Stomach smooth muscle (tissue), 2 donors: ENCODE measurements at regions not wholly inside any gene's neighbourhood (a gene's known extent, or its start where the extent isn't known, plus 50 kb on each side); places are given as distances from the start of the nearest gene placed in this dataset.

Source experiments
- H3K27ac ChIP-seq: one replicate; pipeline ENCODE4 v1.7.0; 2013; ENCODE audit warnings: mild to moderate bottlenecking, low read length, inconsistent platforms
- H3K27me3 ChIP-seq, 2 donors: one replicate each; pipeline ENCODE4 v1.7.0; 2013; ENCODE audit warnings: low read length in 2 of 2; ENCODE audit not compliant: insufficient read depth in 2 of 2, control insufficient read depth in 1 of 2
- H3K36me3 ChIP-seq, 2 donors: one replicate each; pipeline ENCODE4 v1.7.0; 2013; ENCODE audit warnings: low read length in 2 of 2; ENCODE audit not compliant: control insufficient read depth in 2 of 2, insufficient read depth in 2 of 2
- H3K4me1 ChIP-seq: one replicate; pipeline ENCODE4 v1.7.0; 2013; ENCODE audit warnings: low read length; ENCODE audit not compliant: control insufficient read depth, insufficient read depth
- H3K4me3 ChIP-seq, 2 donors: one replicate each; pipeline ENCODE4 v1.7.0; 2013; ENCODE audit warnings: low read length in 2 of 2
- H3K9ac ChIP-seq, 2 donors: one replicate each; pipeline ENCODE4 v1.7.0; 2013; ENCODE audit warnings: low read length in 2 of 2, mild to moderate bottlenecking in 1 of 2
- H3K9me3 ChIP-seq, 2 donors: one replicate each; pipeline ENCODE4 v1.7.0; 2013; ENCODE audit warnings: low read length in 2 of 2; ENCODE audit not compliant: control insufficient read depth in 2 of 2
- donor health status: healthy.
- donor health status: Pancreatic carcinoma.

DNA sequence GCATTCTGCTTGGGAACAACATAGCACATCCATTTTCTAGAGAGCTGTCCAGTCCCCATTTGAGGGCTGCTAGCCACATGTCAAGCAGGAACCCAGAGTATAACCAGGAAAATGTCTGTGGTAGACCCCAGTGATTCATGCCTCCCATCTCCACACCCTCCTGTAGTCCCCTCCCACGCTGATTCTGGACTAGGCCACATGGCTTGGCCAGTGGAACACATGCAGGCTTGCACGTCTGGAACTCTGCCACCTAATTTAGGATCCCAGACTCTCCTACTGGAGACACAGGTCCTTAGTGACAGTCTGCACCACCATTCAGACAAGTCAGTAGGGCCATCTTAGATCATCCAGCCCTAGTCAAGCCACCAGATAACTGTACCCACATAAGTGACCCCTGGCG lies 149.8 kb downstream of the ZIC5 start:
- H3K9me3 ChIP-seq: peaks cover 3 to 4% of the 10 kb centered on the region in 2 donors
- H3K36me3 ChIP-seq: no peaks in the 10 kb centered on the region
- no peak overlapping the region for H3K9ac ChIP-seq
- H3K27ac ChIP-seq: no peak overlapping the region
- H3K4me1 ChIP-seq: no peaks in the 10 kb centered on the region
- no peaks in the 10 kb centered on the region for H3K27me3 ChIP-seq
- H3K4me3 ChIP-seq: no peak overlapping the region

DNA sequence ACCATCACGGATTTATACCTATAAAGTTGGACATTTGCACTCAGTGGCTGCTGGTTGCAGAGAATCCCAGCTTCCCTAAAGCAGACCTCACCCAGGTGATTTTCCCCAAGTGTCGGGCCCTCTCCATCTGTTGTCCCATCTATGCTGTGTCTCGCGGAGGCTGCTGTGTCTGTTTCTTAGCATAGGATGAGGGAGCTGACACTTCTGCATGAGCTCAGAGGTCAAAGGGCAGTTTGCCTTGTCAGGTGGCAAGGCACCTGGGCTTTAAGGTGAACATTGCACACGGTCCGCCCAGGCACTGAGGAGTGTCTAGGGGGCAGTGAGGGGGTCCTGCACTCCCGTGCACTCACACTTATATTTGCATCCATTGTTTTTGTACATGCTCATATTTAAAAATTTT lies 151.6 kb downstream of the ZIC5 start:
- H3K4me1 ChIP-seq: no peaks in the 10 kb centered on the region
- no peak overlapping the region for H3K4me3 ChIP-seq
- no peak overlapping the region for H3K9ac ChIP-seq
- peaks cover 3 to 4% of the 10 kb centered on the region in 2 donors for H3K9me3 ChIP-seq
- H3K27me3 ChIP-seq: no peaks in the 10 kb centered on the region
- H3K27ac ChIP-seq: no peak overlapping the region
- no peaks in the 10 kb centered on the region for H3K36me3 ChIP-seq

DNA sequence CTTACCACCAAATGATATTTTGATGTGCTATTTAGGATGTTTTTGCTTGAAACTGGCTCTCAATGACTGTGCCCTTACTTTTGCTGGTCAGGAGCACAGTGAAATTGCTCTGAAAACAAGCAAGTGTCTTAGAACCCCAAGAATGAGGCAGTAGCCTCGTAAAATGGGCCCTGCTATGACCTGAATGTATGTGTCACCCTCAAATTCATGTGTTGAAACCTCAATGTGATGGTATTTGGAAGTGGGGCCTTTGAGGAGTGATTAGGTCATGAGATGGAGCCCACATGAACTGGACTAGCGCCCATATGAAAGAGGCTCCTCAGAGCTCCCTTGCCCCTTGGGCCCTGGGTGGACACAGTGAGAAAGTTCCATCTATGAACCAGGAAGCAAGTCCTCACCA lies 155.2 kb downstream of the ZIC5 start:
- Histone ChIP-seq H3K9ac (no peak overlapping the region), H3K4me1 (no peaks in the 10 kb centered on the region), H3K27ac (no peak overlapping the region), H3K27me3 (no peaks in the 10 kb centered on the region), H3K36me3 (no peaks in the 10 kb centered on the region), H3K4me3 (no peak overlapping the region), H3K9me3 (no peaks in the 10 kb centered on the region)

DNA sequence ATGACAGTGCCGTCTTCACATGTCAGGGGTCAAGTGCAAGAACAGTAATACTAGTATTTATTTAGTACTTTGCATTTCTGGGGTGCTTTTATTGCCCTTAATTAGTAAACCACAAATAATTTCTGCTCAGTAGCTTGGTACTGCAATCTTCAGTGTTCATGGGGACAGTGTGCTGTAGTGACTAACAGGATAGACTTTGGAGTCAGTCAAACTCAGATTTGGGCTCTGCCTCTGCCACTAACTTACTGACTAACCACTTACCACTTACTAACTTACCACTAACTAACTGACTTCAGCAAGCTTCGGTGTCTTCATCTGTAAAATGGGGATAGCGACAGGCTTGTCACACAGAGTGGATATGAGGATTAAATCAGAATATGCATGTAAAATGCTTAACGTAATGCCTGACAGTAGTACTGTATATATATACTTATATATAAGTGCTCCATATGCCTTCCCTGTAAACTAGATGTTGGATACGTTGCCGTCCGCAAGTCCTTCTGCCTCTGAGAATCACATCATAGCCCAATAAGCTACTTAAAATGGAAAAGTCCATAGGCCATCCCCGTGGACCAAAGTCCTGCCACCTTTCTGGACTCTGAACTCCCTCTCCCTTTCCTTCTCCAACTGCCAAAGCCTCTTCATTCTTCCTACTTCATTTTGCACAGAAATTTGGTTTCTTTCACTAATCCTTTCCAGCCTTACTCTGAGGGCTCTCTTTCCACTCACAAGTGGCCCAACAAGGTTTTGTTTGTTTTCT lies 158.1 kb downstream of the ZIC5 start:
- Histone ChIP-seq H3K9me3 (no peaks in the 10 kb centered on the region), H3K36me3 (no peaks in the 10 kb centered on the region), H3K27ac (no peak overlapping the region), H3K4me3 (no peak overlapping the region), H3K4me1 (no peaks in the 10 kb centered on the region), H3K9ac (no peak overlapping the region), H3K27me3 (no peaks in the 10 kb centered on the region)

DNA sequence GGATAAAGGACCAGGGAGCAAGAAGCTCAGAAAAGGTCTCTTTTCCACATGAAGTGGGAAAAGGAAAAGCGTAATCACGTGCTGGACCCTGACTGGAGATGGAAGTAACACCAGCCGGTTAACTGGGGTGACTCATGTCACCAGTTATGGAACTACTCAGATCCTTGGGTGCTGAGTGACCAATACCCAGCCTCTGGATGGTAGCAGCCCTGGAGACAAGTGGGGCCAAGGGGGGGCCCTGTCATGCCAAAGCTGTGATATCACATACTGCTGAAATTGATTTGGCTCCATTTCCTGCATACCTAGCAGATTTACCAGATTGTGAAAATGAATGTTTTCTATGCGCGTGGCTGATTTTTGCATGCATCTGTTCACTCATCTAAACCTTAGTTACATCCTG lies 158.9 kb downstream of the ZIC5 start:
- H3K9me3 ChIP-seq: no peaks in the 10 kb centered on the region
- no peak overlapping the region for H3K9ac ChIP-seq
- H3K4me1 ChIP-seq: no peaks in the 10 kb centered on the region
- H3K36me3 ChIP-seq: no peaks in the 10 kb centered on the region
- H3K27me3 ChIP-seq: no peaks in the 10 kb centered on the region
- H3K27ac ChIP-seq: no peak overlapping the region
- H3K4me3 ChIP-seq: no peak overlapping the region

DNA sequence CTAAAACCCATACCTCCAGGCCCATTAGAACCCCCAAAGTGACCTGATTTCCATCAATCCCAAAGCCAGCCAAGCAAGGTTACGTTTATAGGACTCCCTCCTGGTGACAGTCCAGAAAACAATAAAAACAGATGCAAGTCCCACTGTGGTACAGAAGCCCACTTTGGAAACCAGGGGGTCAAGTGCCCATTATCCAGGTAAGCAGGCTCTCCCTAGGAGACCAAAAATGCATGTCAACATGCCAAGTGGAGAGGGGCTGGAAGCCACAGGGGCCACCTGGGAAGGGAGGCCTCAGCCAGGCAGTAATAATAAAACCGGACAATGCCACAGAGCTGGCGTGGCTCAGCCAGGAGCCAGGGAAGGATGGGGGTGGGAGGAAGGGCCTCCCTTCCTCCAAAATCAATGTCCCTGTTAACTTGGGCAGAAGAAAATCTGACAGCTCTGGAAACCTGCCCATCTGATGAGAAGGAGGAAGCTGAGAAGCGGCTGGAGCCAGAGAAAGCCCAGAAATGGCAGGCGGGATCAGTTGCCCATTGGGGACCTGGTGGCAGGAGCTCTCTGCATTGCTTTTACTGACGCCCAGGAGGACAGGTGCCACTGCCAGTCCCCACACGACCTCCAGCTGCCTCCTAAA lies 160.4 kb downstream of the ZIC5 start:
- Histone ChIP-seq H3K4me3 (no peak overlapping the region), H3K4me1 (no peaks in the 10 kb centered on the region), H3K9me3 (no peaks in the 10 kb centered on the region), H3K9ac (no peak overlapping the region), H3K27ac (no peak overlapping the region), H3K27me3 (no peaks in the 10 kb centered on the region), H3K36me3 (no peaks in the 10 kb centered on the region)

DNA sequence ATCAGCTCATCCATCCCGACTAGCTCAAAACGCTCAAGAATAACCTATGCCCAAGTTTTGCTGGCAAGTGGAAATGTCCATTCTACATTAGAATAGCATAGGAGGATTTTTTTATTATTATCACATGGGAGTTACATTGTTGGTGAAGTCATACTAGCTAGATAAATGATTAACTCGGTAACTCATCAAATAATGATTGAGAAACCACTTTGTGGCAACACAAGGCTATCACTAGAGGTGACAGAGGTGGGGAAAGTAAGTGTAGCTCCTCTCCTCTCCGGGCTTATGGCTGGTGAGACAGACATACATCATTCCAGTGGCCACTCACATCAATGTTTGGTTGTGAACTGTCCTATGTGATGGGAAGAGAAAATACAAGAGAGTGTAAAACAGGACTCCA lies 161.6 kb downstream of the ZIC5 start:
- no peaks in the 10 kb centered on the region for H3K36me3 ChIP-seq
- H3K9me3 ChIP-seq: no peaks in the 10 kb centered on the region
- H3K27ac ChIP-seq: no peak overlapping the region
- no peaks in the 10 kb centered on the region for H3K27me3 ChIP-seq
- H3K4me3 ChIP-seq: no peak overlapping the region
- H3K4me1 ChIP-seq: no peaks in the 10 kb centered on the region
- no peak overlapping the region for H3K9ac ChIP-seq

DNA sequence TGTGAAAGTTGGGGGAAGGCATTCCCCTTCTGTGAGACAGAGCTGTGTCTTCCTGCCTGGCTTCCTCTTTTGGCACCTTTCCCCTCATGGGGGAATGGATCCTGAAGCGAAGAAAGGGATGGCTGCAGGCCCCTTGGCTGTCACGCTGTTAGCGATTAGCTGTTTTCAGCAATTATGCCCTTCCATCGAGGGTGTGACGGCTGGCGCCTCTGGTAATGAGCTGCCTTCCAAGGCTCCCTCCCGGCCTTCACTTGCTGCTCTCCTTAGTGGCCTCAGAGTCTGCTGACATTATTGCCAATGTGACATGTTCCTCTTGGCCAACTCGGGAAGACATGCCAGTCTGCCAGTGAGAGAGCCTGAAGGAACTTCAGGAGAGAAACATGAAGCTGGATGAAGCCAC lies 162.1 kb downstream of the ZIC5 start:
- no peak overlapping the region for H3K4me3 ChIP-seq
- H3K27ac ChIP-seq: no peak overlapping the region
- H3K4me1 ChIP-seq: no peaks in the 10 kb centered on the region
- H3K36me3 ChIP-seq: no peaks in the 10 kb centered on the region
- H3K9ac ChIP-seq: no peak overlapping the region
- no peaks in the 10 kb centered on the region for H3K27me3 ChIP-seq
- H3K9me3 ChIP-seq: no peaks in the 10 kb centered on the region

DNA sequence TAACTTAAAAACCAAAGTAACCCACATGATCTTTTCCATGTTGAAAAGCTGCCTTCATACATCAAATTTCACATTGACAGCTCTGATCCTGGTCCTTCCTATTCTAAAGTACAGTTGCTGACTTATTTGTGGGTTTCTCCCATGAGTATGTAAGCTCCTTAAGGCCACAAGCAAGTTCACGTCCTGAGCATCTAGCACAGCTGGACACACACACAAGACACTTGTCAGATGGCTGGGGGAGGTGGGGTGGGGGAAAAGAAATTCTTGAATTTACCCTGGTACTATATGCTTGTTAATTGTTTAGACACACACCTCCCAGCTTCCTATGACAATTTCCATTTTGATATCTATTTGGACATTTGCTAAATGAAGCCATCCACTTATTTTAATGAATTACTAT lies 162.8 kb downstream of the ZIC5 start:
- no peaks in the 10 kb centered on the region for H3K36me3 ChIP-seq
- H3K9me3 ChIP-seq: no peaks in the 10 kb centered on the region
- no peak overlapping the region for H3K9ac ChIP-seq
- no peaks in the 10 kb centered on the region for H3K27me3 ChIP-seq
- no peak overlapping the region for H3K27ac ChIP-seq
- H3K4me1 ChIP-seq: no peaks in the 10 kb centered on the region
- no peak overlapping the region for H3K4me3 ChIP-seq

DNA sequence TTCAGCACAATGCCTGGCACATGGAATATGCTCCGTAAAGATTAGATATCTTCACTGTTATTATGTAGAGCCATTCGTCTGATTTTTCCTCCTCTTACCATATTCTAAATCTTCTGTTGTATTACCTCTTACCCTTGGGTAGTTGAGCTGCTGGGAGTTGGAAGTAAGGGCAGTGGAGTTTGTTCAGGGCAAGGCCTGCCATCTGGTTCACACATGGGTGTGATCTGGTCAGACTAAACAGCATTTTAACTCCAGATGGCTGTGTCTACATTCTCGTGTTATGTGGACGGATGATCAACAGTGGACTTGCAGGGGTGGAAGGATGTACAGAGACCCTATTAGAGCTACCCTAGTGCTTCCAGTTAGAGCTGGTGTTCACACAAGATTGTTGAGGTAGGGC lies 164.9 kb downstream of the ZIC5 start:
- Histone ChIP-seq H3K9ac (no peak overlapping the region), H3K4me1 (no peaks in the 10 kb centered on the region), H3K4me3 (no peak overlapping the region), H3K36me3 (no peaks in the 10 kb centered on the region), H3K9me3 (no peaks in the 10 kb centered on the region), H3K27me3 (no peaks in the 10 kb centered on the region), H3K27ac (no peak overlapping the region)

DNA sequence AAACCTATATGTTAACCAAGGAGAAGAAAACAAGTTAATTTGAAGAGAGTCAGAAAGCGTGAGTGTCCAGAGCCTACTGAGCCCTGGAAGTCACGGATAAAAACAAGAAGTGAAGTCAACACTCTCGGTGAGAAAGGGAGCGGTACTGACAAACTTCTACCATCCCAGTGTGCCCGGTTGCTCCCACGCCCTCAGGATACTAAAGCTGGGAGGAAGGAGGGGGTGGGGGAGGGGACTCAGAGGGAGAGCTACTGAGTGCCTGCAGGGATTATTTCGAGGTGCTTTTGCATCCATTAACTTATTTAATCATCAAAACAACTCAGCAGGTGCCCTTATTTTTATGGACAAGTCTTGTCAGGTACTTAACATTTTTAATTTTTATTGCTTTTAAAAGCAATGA lies 166.2 kb downstream of the ZIC5 start:
- no peak overlapping the region for H3K27ac ChIP-seq
- H3K9me3 ChIP-seq: no peaks in the 10 kb centered on the region
- H3K27me3 ChIP-seq: no peaks in the 10 kb centered on the region
- no peak overlapping the region for H3K9ac ChIP-seq
- H3K4me3 ChIP-seq: no peak overlapping the region
- H3K4me1 ChIP-seq: no peaks in the 10 kb centered on the region
- H3K36me3 ChIP-seq: no peaks in the 10 kb centered on the region
